ENCODE measurements at regions not wholly inside any gene's neighbourhood (a gene's known extent, or its start where the extent isn't known, plus 50 kb on each side); places are given as distances from the start of the nearest gene placed in this dataset.

- ChIA-PET POLR2A (ENCODE audit: unreplicated experiment) (no interaction called here), CTCF (no interaction called here)
- in situ Hi-C loops (cut with MboI; ENCODE audit: low sequenced_read_pairs) (no loop called here), intact Hi-C loops (cut with micrococcal nuclease) (no loop called here), dilution Hi-C loops (cut with HindIII; ENCODE audit: low sequenced_read_pairs, unreplicated experiment) (no loop called here)
- Histone ChIP-seq H3K9me3 (ENCODE audit: control insufficient read depth, insufficient read depth, low read length) (no peaks in the 10 kb centered on the region), H3K23ac (ENCODE audit: low read depth, low read length) (no peak overlapping the region), H4K8ac (ENCODE audit: low read depth in 2 of 2, low read length in 2 of 2) (no peak overlapping the region), H2BK20ac (ENCODE audit: low read depth, low read length) (no peak overlapping the region), H3K4me1 (ENCODE audit: control insufficient read depth, insufficient read depth, low read length) (no peaks in the 10 kb centered on the region), H3K79me1 (ENCODE audit: low read depth in 1 of 2, low read length in 2 of 2) (no peaks in the 10 kb centered on the region), H2AK5ac (ENCODE audit: low read depth, low read length) (no peak overlapping the region), H3K9me1 (ENCODE audit: insufficient read depth, low read length) (no peaks in the 10 kb centered on the region), H3K27me3 (ENCODE audit: control insufficient read depth, insufficient read depth, low read length) (no peaks in the 10 kb centered on the region), H3K27ac (ENCODE audit: insufficient read depth, low read length) (no peak overlapping the region), H2BK15ac (ENCODE audit: low read depth, low read length) (no peak overlapping the region), H3K18ac (ENCODE audit: low read depth, low read length) (no peak overlapping the region), H4K20me1 (ENCODE audit: insufficient read depth, low read length) (no peaks in the 10 kb centered on the region), H3K4me3 (ENCODE audit: insufficient read depth, low read depth, low read length) (no peak overlapping the region), H2BK120ac (ENCODE audit: low read depth, low read length) (no peak overlapping the region), H3K14ac (replicated peaks; ENCODE audit: low read depth, low read length) (no peak overlapping the region), H2AFZ (replicated peaks; ENCODE audit: low read length, poor library complexity) (no peak overlapping the region), H3K9ac (ENCODE audit: low read depth, low read length) (no peak overlapping the region), H4K5ac (ENCODE audit: low read depth, low read length) (no peak overlapping the region), H3K4ac (ENCODE audit: low read depth, low read length) (no peak overlapping the region), H3K56ac (ENCODE audit: extremely low read depth, insufficient read depth, low read length) (no peak overlapping the region), H3K4me2 (ENCODE audit: low read depth, low read length) (no peak overlapping the region), H2BK5ac (ENCODE audit: low read depth, low read length, poor library complexity, severe bottlenecking) (no peak overlapping the region), H4K91ac (ENCODE audit: insufficient read depth, low read depth, low read length) (no peak overlapping the region), H2AK9ac (replicated peaks; ENCODE audit: low read depth, low read length, poor library complexity) (no peak overlapping the region), H3K36me3 (ENCODE audit: control insufficient read depth, insufficient read depth, low read length) (no peaks in the 10 kb centered on the region)
- no peak for TF ChIP-seq CHD1 (IDR thresholded peaks at IDR 0.05; ENCODE audit: low read depth, low read length)
- no peak for TF ChIP-seq BHLHE40 (IDR thresholded peaks at IDR 0.05; ENCODE audit: low read depth, low read length)
- no TSS peak for BruUV-seq (replicated peaks)
- ATAC-seq (ENCODE audit: low read depth), result no peak
- no peak for DNase-seq
Observed at GRCh38 chr7:136339464-136339863, 362.3 kb upstream of the MTPN start.
